ENCODE measurements at regions not wholly inside any gene's neighbourhood (a gene's known extent, or its start where the extent isn't known, plus 50 kb on each side); places are given as distances from the start of the nearest gene placed in this dataset.

DNA sequence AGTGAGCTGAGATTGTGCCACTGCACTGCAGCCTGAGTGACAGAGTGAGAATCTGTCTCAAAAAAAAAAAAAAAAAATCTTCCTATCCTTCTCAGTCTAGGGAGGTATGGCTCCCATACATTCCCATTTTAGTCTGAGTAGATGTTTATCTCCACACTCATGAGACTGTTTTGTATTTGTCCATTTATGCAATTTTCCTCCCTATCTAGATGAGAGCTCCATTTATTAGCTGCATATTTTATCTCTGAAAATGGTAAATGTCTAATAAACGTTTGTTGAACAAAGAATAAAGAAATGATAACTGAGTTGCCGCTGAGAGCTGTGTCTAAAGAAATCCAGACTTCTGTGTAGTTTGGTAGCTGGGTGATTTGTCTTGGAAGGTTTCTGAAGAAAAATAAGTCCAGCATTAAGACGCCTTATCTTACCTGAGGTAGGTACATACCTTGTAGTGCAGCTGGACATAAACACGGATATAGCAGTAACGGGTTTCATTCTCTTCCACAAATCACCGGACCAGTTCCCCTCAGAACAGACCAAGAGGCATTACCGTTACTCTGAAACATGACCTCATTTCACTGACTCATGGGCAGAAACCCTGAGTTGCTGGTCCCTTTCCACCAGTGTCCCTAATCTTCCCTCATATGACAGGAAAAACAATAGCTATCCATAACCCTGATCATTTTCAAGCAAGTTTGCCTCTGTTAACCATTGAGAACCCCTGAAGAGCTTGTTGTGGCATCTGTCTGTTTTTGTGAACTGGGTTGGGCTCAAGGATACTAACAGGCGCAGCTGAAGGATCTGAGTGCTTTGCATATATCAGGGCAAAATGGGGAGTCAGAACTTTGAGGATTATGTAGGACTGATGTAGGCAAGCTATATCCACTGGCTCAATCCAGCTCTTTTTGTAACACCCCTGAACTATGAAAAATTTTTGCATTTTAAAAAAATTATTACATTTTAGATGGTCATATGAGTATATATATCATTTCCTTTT is 177.4 kb upstream of the XYLT1 start:
- DNase-seq (ENCODE audit: low spot score): no peak

DNA sequence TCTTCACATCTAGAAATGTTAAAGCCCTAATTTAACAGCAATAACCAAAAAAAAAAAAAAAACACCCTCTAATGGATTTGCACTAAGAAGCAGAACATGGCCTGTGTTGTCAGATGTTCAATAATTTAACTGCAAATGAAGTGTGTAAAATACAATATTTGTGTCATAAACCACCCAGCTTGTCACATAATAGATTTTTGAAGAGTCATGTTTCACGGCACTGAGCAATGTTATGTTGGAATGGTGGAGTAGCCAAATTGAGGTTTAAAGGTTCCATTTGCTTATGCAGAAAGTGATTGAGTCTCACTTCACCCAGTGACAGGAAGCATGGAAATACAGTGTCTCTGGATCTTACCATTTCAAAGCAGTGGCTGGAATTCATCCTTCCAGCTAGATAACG is 173.2 kb upstream of the XYLT1 start:
- DNase-seq (ENCODE audit: low spot score): no peak

DNA sequence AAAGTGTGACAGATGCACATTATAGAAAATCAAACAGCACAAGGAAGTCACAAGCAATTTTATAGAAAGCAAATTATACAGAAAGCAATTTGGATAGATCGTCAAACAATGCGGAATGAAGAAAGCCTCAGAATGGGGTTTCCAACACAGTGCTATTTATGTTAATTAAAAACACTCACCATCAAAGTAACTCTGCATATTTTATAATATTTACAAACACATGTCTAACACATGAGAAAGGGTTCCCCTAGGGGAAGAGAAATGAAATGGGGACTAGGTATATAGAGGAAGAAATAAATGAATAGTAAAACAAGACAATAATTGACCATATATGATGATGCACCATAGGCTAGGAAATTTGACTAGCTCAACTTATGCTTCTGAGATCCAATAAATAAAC is 171.2 kb upstream of the XYLT1 start:
- DNase-seq (ENCODE audit: low spot score): no peak

DNA sequence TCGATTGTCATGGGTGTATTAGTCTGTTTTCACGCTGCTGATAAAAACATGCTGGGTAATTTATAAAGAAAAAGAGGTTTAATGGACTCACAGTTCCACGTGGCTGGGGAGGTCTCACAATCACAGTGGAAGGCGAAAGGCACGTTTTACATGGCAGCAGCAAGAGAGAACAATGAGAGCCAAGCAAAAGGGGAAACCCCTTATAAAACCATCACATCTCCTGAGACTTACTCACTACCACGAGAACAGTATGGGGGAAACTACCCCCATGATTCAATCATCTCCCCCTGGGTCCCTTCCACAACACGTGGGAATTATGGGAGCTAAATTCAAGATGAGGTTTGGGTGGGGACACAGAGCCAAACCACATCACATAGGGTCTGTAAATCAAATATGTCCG is 167.4 kb upstream of the XYLT1 start:
- no peak for DNase-seq (ENCODE audit: low spot score)

DNA sequence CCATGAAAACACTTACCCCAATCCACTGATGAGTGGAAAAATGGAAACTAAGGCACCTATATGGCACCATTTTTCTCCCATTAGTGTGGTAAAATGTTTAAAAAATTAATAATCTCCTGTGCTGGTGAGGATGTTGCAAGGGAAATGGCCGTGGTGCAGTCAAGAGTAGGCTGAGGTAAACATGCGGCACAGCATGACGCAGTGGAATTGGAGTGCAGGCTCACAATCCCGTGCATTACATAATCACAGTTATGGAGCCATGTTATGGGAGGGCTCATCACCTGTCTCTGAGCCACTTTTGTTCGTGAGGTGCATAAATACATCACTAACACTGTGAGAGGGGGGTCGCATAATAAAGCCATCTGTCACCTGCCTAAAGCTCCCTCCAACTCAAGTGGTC is 164.4 kb upstream of the XYLT1 start:
- no peak for DNase-seq (ENCODE audit: low spot score)

DNA sequence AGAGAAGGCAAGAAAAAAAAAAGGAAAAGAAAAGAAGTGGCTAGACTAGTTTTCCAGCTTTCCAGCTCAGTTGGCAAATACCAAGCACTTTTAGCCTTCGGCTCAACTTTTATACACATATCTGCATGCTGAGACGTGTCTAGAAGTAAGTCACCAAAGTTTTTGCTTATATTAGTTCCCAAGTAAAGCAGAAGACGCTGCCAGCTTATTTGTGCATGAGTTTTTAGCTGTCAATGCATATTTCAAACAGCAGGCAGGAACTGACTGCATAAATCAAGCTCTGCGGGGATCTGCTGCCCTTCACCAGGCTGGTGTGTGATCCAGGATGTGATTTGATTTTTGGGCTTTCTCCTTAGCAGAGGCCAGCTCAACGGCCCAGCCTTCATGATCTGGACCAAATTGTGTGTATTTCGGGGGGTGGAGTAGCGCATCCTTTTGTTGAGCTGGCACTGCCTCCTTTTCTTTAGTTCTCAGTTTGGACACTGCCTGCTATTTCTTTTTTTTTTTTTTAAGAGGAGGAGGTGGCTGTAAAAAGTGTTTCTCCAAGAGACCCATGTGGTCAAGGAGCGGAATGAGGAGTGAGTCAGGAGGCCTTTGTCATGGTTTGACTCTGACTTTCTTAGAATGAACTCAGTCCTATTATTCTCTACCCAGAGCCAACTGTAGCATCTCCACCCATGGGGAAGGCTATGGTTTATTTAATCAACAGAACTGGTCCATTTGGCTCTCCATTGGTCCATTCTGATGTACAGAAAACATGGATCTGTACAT is 162.6 kb upstream of the XYLT1 start:
- no peak for DNase-seq (ENCODE audit: low spot score)

DNA sequence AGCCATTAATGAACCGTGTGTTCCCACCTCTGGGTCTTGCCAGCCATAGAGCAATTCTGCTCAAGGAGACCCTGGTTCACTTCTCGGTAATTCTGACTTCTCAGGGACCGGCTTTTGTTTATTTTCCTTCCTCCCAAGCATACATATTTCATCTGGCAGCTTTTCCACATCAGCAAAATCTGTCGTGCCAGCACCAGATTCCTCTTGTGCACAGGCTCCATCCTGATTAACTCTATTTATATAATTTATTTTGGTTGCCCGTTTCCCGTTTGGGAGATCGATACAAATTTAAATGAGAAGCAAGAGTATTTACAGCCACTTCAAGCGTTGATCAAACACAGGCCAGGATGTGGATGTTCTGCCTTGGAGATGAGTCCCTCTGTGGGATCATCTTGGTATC is 161.9 kb upstream of the XYLT1 start:
- no peak for DNase-seq (ENCODE audit: low spot score)

DNA sequence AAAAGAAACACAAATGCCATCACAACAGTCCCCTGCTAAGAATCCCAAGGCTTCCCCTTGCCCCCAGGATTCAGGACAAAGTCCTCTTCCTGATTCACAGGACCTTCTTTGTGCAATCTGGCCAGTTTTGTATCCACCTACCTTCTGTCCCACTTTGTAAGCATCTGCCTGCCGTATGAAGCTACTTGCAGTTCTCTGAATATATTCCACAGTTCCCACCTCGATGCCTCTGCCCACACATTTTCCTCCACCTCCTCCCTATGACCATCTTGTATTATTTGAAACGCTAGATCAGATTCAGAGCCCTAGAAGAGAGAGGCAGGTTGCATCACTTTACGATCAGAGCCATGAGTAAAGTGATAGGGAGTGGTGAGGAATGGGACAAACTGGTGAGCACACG is 159.2 kb upstream of the XYLT1 start:
- DNase-seq (ENCODE audit: low spot score): no peak

DNA sequence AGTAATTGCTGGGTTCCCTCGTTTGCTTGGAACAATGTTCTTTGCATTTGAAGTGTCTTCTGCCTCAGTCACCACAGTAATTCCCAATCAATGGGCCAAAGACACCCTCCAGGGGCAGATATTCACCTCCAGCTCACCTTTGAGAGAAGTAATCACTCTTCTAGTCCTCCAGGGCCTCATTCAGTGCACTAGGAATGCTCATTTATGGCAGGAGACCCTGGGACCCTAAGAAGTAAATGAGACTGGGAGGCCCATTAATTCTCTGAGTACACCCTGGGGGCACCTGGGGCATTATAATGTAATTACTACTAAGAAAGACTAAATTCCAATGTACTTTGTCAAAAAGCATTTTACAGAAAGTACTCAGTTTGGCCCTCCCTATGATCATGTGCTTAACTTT is 158.2 kb upstream of the XYLT1 start:
- no peak for DNase-seq (ENCODE audit: low spot score)

DNA sequence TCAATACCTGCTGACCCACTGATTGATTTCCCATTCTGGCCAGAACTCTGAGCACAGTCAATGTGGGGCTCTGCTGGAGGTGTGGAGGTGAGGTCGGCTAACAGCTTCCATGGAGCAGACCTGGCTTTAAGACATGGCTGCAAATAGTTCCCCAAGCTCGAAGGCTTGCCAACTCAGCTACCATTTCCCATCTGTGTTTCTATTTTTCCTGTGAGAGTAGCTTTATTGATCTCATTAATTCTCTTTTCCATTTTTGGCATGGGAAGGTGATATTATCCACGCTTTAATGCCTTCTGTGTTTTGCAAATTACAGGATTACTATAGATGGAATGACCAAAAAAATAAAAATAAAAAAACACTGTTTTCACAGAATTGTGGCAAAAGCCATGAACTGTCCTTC is 151.6 kb upstream of the XYLT1 start:
- no peak for DNase-seq (ENCODE audit: low spot score)

DNA sequence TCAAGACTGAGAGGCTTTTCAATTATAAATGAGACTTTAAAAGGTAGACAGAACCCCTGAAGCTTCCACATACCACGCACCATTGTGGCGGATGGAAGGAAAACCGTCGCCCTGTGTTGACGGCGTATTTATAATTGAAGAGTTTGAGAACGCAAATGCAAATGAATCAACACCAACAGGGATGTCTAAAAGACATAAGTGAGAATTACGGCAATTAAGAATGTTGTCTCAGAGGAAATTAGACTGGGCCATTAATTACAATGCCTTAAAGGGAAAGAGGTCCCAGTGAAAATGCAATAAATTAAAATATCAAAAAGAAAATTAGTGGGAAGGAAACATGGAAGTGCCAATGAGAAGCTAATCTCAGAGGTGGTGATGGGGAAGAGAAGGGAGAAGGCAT is 148.5 kb upstream of the XYLT1 start:
- DNase-seq (ENCODE audit: low spot score): no peak

DNA sequence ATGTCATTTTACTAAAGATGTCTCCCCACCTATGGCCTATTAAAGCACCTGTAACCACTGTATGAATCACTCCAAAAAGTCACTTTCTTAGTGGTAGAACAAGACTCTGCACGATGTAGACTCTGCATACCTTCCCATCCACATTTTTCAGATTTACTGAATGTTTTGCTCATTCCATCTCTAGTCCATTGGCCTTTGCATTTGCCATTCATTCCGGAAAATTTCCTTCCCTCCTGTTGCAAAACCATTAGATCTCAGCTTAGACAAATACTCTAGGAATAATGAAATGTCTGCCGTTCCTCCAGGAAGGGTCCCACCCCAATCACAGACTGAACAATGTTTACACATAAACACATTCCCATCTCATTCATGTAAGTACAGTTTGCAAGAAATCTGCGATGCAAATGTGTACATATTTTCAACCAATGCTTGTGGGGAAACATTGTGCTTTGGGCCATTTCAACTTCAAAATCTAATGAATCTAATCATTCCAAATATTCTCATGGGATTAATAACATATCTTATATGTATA is 146.3 kb upstream of the XYLT1 start:
- DNase-seq (ENCODE audit: low spot score): no peak

DNA sequence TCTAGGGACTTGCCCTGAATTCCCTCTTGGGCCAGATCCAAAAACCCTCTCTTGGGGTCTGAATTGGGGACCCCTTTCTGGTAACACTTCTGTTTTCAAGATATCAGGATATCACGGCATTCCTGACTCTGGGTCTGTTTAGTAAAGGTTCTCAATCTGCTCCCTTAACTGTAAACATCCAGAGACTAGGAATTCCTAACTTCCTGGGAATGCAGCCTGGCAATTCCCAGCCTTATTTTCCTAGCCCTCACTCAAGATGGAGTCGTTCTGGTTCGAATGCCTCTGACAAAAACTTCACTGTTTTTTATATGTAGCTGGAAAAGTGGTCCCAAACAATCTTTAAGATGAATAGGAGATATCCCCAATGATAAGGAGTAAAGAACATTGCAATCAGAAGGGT is 141.6 kb upstream of the XYLT1 start:
- DNase-seq (ENCODE audit: low spot score): no peak

DNA sequence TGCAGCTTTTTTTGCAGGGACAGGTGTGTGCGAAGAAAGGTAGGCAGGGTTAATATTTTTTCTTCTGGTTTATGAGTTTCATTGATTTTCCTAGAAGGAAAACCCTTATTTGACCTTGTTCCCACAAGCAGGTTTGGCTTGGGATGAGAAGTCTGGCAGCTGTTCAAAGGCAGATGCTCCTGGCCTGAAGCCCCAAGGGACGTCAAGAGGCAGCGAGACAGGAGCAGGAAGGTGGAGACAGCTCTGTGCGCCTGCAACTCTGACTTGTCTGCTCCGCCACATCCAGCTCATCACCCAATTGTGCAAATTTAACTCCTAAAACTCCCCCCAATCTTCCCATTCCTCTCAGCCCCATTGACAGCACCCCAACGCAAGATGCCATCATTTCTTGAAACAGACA is 136.8 kb upstream of the XYLT1 start:
- no peak for DNase-seq (ENCODE audit: low spot score)

DNA sequence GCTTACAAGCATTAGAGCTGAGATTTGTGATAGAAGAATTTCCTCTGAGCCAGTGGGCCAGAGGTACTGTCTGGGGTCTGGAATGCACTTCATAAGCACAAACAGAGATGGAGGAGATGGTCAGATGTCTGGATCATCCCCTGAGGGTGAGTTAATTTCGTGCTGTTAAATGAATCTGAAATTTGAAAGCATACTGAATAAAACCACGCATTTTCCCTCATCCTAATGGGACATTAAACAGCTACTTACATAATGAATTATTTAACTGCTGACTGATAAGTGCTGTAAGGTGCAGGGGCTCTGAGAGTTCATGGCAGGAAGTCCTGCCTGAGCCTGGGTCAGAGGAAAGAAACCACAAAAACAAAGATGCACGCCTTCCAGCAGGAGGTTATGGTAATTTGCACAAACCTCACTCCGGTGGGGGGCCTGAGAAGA is 136.3 kb upstream of the XYLT1 start:
- DNase-seq (ENCODE audit: low spot score): no peak

DNA sequence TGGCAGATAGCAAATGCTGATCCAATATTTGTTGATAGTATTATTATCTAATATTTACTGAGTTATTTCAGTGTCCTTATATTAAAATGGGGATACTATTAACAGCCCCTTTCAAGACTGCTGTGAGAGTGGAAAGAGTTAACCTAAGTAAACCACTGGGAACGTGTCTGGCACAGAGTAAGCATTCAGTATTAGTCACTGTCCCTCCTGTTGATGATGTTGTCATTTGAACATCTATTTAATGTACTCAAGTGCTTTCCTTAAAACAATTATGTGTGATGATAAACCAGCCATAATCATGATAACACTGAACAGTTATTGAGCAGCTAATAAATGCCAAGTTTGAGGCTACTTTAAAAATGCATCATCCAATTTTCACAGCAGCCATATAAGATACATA is 135.7 kb upstream of the XYLT1 start:
- DNase-seq (ENCODE audit: low spot score): no peak

DNA sequence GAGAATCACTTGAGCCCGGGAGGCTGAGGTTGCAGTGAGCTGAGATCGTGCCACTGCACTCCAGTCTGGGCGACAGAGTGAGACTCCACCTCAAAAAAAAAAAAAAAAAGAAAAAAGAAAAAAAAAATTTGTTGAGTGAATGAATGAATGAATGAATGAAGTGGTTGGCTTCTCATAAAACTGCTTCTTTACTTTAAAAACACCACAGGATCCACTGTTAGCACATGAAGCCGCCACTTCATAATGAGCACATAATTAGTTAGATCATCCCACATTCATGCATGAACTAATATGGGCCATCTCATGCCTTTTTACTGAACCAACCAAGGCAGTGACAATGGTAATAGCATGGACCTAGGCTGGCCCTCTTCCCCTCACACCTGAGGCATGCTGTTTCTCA is 135.0 kb upstream of the XYLT1 start:
- DNase-seq (ENCODE audit: low spot score): no peak

DNA sequence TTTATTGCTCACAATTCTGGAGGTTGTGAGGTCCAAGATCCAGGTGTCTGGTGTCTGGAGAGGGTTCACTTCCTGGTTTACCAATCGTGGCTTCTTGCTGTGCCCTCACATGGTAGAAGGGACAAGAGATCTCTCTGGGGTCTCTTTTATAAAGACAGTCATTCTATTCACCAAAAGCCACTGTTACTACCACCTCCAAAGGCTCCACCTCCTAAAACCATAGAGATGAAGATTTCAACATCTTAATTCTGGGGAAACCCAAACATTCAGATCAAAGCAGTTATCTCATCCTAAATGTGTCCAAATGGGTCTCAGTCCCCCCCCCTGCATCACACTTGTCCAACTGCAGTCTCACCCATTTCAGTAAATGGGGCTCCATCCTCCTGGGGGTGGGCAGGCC is 132.9 kb upstream of the XYLT1 start:
- no peak for DNase-seq (ENCODE audit: low spot score)

DNA sequence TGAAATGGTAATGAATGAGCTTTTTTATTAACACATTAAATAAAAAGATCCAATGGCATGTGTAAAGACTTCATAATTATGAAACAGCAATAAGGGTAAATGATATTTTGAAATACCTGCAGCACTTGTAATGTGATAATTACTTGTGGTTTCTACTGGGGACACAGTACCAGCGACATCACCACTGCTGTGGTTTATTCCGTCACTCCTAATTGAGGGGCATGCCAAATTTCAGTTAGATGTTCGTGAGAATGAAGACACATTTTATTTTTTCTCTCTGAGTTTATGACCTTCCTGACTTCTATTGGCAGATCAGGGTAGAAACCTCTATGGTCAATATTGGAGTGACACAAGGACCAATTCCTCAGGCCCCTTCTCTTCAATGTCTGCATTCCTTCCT is 131.9 kb upstream of the XYLT1 start:
- DNase-seq (ENCODE audit: low spot score): no peak

DNA sequence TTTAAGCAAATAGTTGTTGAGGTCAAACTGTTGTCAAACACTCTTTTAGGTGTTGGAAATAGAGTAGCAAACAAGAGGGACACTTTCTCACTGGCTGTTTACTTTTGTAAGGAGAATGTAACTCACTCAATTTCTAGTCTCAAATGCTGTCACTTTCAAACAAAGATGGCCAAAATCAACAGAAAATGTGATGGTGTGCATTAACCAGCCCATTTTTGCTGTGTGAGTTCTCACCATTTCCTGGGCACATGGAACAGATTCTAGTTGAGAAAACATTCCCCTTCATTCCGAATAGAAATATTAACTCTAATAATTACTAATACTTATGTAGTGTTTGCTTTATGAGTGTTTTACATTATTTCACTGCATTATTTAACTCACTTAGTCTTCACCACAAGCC is 128.2 kb upstream of the XYLT1 start:
- DNase-seq (ENCODE audit: low spot score): no peak

DNA sequence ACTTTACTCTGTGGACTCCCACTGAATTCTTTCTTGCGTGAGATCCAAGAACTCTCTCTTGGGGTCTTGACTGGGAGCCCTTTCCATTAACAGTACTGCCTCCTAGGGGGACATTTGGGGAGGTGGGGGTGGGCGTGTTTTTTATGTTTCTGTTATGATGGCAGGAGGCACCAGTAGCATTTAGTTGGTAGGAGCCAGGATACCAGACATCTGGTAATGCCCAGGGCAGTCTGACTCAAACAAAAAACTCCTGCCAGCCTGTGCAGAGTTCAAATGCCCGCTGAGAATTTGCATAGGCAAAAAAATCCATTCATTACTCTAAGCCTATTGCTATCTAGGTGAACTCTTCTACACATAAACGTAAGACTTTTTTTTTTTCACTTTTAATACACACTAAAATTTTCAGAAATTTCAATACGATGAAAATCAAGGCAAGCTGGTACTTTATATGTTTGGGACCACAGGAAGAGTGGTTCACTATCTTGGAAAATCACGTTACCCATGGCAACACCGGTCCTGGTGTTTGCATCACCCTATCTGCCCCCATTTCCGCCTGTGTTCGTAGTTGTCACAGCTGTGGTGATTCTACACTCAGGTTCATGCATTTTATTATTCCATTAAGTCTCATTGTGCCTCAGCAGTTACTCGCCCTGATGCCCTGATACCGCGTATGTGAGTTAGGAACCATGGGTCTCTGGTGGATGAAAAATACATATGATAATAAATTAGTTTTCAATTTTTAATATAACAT is 121.1 kb upstream of the XYLT1 start:
- DNase-seq (ENCODE audit: low spot score): no peak

Data from hematopoietic multipotent progenitor cell treated with erythropoietin and hydrocortisone succinate and interleukin-3 and kit ligand, for 15 days (in vitro differentiated cells).